HEK293T (cell line): ENCODE measurements at regions not wholly inside any gene's neighbourhood (a gene's known extent, or its start where the extent isn't known, plus 50 kb on each side); places are given as distances from the start of the nearest gene placed in this dataset.

Experiments used
- CTCF ChIA-PET: fragments of 350-600 bp; formaldehyde crosslinking; extraction: SDS; loops from one replicate; lab custom pipeline; 2021; ENCODE audit warnings: antibody characterized with exemption, inconsistent platforms; lab: Yijun Ruan, JAX
- POLR2A ChIA-PET: fragments of 350-600 bp; formaldehyde crosslinking; extraction: SDS; loops from one replicate; lab custom pipeline; 2020; ENCODE audit warnings: antibody characterized with exemption, inconsistent platforms; lab: Yijun Ruan, JAX
- DNase-seq: peaks from one replicate; pipeline ENCODE4 v3.0.0; 2012; ENCODE audit warnings: mixed read lengths; ENCODE audit errors: extremely low spot score
- ARNT ChIP-seq: fragments of 450-650 bp; IDR thresholded peaks from 2 replicates; pipeline ENCODE4 v1.6.1; 2017; ENCODE audit warnings: mild to moderate bottlenecking
- BHLHE40 ChIP-seq: fragments of 450-650 bp; IDR thresholded peaks from 2 replicates; pipeline ENCODE4 v1.6.1; 2016; ENCODE audit warnings: mild to moderate bottlenecking, moderate library complexity, borderline replicate concordance
- CTBP1 ChIP-seq: fragments of 450-650 bp; IDR thresholded peaks from 2 replicates; pipeline ENCODE4 v1.6.1; 2016; ENCODE audit warnings: borderline replicate concordance
- ELF4 ChIP-seq: fragments of 450-650 bp; IDR thresholded peaks from 2 replicates; pipeline ENCODE4 v1.6.1; 2017; ENCODE audit warnings: antibody characterized with exemption
- FOXA1 ChIP-seq: fragments of 450-650 bp; IDR thresholded peaks from 2 replicates; pipeline ENCODE4 v1.6.1; 2016; ENCODE audit warnings: mild to moderate bottlenecking
- FOXK2 ChIP-seq: fragments of 450-650 bp; IDR thresholded peaks from 2 replicates; pipeline ENCODE4 v1.6.1; 2016; ENCODE audit warnings: mild to moderate bottlenecking
- FOXM1 ChIP-seq: fragments of 450-650 bp; IDR thresholded peaks from 2 replicates; pipeline ENCODE4 v1.6.1; 2017; ENCODE audit warnings: mild to moderate bottlenecking, borderline replicate concordance
- HDGF ChIP-seq: fragments of 450-650 bp; IDR thresholded peaks from 2 replicates; pipeline ENCODE4 v1.6.1; 2017; ENCODE audit warnings: antibody characterized with exemption, borderline replicate concordance
- L3MBTL2 ChIP-seq: fragments of 450-650 bp; conservative IDR thresholded peaks from 2 replicates; pipeline ENCODE4 v1.6.1; 2016; ENCODE audit warnings: mild to moderate bottlenecking
- LEF1 ChIP-seq: fragments of 450-650 bp; IDR thresholded peaks from 2 replicates; pipeline ENCODE4 v1.6.1; 2017; ENCODE audit warnings: mild to moderate bottlenecking, borderline replicate concordance
- NFRKB ChIP-seq: fragments of 450-650 bp; IDR thresholded peaks from 2 replicates; pipeline ENCODE4 v1.6.1; 2016; ENCODE audit warnings: mild to moderate bottlenecking, moderate library complexity
- SP1 ChIP-seq: fragments of 450-650 bp; IDR thresholded peaks from 2 replicates; pipeline ENCODE4 v1.6.1; 2017
- SUZ12 ChIP-seq: fragments of 450-650 bp; IDR thresholded peaks from 2 replicates; pipeline ENCODE4 v1.6.1; 2016; ENCODE audit warnings: mild to moderate bottlenecking
- TARDBP ChIP-seq: fragments of 450-650 bp; IDR thresholded peaks from 2 replicates; pipeline ENCODE4 v1.6.1; 2016
- ZNF384 ChIP-seq: fragments of 450-650 bp; IDR thresholded peaks from 2 replicates; pipeline ENCODE4 v1.6.1; 2016
- TF ChIP-seq, protein P1 (sequence below): fragments of 450-650 bp; IDR thresholded peaks from 2 replicates; pipeline ENCODE4 v1.6.1; 2016

DNA sequence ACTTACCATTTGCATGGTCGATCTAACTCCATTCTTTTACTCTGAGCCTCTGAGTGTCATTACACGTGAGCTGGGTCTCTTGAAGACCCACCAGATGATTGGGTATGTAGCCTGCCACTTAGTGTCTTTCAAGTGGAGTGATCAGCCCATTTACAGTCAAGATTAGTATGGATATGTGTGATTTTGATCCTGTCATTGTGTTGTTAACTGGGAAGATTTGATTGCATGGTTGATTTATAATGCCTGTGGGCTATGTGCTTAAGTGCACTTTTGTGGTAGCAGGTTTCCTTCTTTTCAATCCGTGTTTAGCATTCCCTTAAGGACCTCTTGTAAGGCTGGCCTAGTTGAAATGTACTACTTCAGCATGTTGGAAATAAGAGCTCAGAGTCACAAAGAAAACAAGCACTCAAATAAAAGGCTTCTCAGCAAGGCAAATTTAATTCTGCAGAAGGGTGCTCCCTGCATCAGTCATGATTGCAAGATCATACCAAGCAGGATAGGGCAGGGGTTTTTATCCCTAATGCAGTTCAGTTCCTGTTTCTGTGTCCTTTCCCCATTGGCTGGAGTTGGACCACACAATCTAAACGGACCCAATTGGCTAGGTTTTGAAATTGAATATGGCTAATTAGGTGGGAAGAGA is 230.7 kb upstream of the SYT4 start:
- CTCF ChIA-PET: no interaction called here
- POLR2A ChIA-PET: no interaction called here
- no peak for DNase-seq
- TF ChIP-seq LEF1: no peak
- TF ChIP-seq FOXA1: no peak
- TF ChIP-seq, protein P1, sequence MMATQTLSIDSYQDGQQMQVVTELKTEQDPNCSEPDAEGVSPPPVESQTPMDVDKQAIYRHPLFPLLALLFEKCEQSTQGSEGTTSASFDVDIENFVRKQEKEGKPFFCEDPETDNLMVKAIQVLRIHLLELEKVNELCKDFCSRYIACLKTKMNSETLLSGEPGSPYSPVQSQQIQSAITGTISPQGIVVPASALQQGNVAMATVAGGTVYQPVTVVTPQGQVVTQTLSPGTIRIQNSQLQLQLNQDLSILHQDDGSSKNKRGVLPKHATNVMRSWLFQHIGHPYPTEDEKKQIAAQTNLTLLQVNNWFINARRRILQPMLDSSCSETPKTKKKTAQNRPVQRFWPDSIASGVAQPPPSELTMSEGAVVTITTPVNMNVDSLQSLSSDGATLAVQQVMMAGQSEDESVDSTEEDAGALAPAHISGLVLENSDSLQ: no peak
- no peak for TF ChIP-seq FOXK2
- TF ChIP-seq HDGF: no peak
- no peak for TF ChIP-seq FOXM1
- TF ChIP-seq NFRKB: no peak
- TF ChIP-seq ELF4: no peak
- TF ChIP-seq TARDBP: no peak
- TF ChIP-seq BHLHE40: no peak
- TF ChIP-seq CTBP1: no peak
- no peak for TF ChIP-seq L3MBTL2
- no peak for TF ChIP-seq ZNF384
- TF ChIP-seq SUZ12: no peak
- no peak for TF ChIP-seq ARNT
- no peak for TF ChIP-seq SP1

DNA sequence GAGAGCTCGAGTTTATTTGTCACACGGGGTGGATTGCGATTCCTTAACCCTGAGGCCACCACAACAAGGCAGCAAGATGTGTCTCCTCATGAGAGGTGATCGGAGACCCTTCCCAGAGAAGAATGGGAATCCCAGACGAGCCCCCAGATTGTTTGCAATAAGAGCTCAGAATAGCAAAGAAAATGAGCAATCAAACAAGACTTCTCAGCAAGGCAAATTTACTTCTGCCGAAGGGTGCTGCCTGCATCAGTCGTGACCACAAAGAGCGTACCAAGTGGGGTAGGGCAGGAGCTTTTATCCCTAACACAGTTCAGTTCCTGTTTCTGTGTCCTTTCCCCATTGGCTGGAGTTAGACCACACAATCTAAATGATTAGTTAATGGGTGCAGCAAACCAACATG is 237.5 kb upstream of the SYT4 start:
- no peak for TF ChIP-seq L3MBTL2
- TF ChIP-seq ZNF384: no peak
- TF ChIP-seq TARDBP: no peak
- POLR2A ChIA-PET: no interaction called here
- no peak for DNase-seq
- CTCF ChIA-PET: interaction anchor here (0.6 kb wide), 1 partner anchor 284 kb away, joined by 4 read pairs; no protein-coding TSS in a partner anchor

DNA sequence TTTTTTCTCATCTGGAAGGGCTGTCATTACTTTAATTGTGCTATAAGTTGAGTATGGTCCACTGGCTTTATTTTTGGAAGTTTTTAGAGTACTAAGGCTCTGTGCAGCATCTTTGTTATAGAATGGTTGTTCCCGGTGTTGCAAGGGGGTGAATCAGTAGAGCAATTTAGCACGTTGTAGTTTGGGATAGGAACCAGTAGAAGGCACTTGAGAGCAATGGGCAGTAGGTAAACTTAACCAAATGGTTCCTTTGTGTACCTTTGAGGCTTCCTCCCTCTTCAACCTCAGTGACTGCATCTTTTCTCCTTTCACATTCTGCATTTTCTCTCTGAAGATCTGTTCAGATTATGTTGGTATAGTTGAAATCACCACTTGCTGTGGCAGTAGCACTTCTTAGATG is 238.2 kb upstream of the SYT4 start:
- ChIA-PET POLR2A (no interaction called here), CTCF (interaction anchor here (0.6 kb wide), 1 partner anchor 283 kb away, joined by 4 read pairs; no protein-coding TSS in a partner anchor)
- DNase-seq: no peak
- TF ChIP-seq HDGF (no peak), L3MBTL2 (no peak), FOXA1 (no peak)

DNA sequence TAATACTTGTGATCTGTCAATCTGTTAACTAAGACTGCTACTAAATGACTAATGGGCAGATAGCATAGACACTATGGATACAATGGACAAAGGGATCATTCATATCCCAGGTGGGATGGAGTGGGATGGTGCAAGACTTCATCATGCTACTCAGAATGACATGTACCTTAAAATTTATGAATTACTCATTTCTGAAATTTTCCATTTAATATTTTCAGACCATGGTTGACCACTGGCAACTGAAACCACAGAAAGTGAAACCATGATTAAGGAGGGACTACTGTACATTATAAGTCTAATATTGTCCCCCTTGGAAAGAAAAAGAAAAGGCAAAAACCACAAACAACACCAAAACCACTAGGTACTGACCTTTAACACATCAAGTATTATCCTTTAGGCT is 247.0 kb upstream of the SYT4 start:
- no peak for DNase-seq
- ChIA-PET POLR2A (no interaction called here), CTCF (no interaction called here)
- TF ChIP-seq ARNT (no peak), TARDBP (no peak)
- TF ChIP-seq, protein P1: no peak

DNA sequence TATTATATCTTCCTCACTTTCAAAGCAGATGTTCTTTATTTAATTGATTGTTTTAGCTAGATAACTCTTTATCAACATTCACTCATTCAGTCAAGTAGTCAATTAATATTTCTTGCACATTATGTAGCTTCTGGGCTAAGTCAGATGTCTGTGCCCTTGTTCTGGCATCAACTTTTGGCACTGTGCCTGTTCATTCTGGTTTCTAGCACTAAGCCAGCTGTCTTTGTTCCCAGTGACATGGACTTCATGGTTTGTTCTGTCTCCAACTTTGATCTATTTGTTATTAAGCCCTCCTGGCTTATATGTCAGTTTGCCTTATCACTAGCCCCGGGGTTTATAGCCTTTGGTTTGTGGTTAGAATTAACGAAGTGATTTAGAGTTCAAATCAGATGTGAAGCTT is 247.9 kb upstream of the SYT4 start:
- ChIA-PET POLR2A (no interaction called here), CTCF (no interaction called here)
- TF ChIP-seq ELF4 (no peak), ARNT (no peak), SP1 (no peak), CTBP1 (no peak), BHLHE40 (no peak)
- TF ChIP-seq, protein P1: no peak
- no peak for DNase-seq

DNA sequence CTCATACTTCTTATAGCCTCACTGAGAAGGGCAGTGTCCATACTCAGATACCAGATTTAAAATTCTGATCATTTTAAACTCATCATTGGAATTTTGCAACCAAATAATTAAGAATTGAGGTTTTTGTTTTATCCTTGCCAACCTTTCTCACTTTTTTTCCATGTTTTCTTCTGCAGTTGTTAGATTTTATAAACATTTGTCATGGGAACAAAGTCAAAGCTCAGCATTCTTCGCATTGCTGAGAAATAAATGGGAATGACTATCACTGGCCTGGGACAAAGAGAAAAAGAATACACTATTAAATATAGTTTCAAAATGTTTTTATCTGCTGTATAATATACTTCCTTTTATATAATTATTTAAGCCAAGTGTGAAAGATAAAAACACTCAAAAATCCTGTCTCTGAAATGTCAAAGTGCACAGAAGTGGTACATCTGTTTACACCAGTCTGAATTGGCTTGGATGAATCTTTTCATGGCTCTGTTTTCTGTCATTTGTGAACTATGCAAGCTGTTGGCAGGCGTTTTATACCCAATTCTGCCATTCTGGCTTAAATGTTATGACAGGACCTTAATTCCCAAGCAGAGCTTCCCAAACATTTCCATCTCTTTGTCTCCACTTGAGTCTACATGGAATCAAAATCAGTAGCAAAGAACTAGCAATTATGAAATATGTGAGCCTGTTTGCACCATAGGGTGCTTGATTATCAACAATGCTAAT is 249.3 kb upstream of the SYT4 start:
- POLR2A ChIA-PET: no interaction called here
- DNase-seq: no peak
- CTCF ChIA-PET: no interaction called here
- no peak for TF ChIP-seq FOXA1
- TF ChIP-seq, protein P1: no peak
- no peak for TF ChIP-seq CTBP1
- no peak for TF ChIP-seq NFRKB
- no peak for TF ChIP-seq SUZ12
- TF ChIP-seq ELF4: no peak
- no peak for TF ChIP-seq TARDBP
- TF ChIP-seq ARNT: no peak
- TF ChIP-seq LEF1: no peak
- TF ChIP-seq HDGF: no peak
- no peak for TF ChIP-seq FOXK2
- no peak for TF ChIP-seq SP1
- TF ChIP-seq FOXM1: no peak
- no peak for TF ChIP-seq L3MBTL2
- TF ChIP-seq BHLHE40: no peak
- no peak for TF ChIP-seq ZNF384
